Keratinocyte (primary cell): ENCODE measurements at regions not wholly inside any gene's neighbourhood (a gene's known extent, or its start where the extent isn't known, plus 50 kb on each side); places are given as distances from the start of the nearest gene placed in this dataset.

Experiments used
- DNase-seq: peaks from one replicate; pipeline ENCODE4 v3.0.0-alpha.2; 2011; ENCODE audit warnings: low read depth, missing footprints, low spot score
- FAIRE-seq: peaks from 2 replicates; lab custom pipeline; 2011; peaks lifted over from hg19 to GRCh38; lab: Jason Lieb, UNC
- H2AFZ ChIP-seq: 2 replicates; pipeline ENCODE4 v1.6.0; 2012; ENCODE audit warnings: low read length, control low read depth, inconsistent platforms; ENCODE audit not compliant: control insufficient read depth
- H3K27ac ChIP-seq: 2 replicates; pipeline ENCODE4 v1.5.1; 2011; ENCODE audit warnings: low read length; ENCODE audit not compliant: control insufficient read depth, insufficient read depth
- H3K27me3 ChIP-seq: 3 replicates; pipeline ENCODE4 v1.6.0; 2011; ENCODE audit warnings: low read length; ENCODE audit not compliant: control insufficient read depth, insufficient read depth; ENCODE audit errors: extremely low read depth
- H3K36me3 ChIP-seq, 2 experiments: 2 replicates in 1 of 2; 3 replicates in 1 of 2; pipeline ENCODE4 v1.5.1; 2011; ENCODE audit warnings: low read length in 2 of 2, mild to moderate bottlenecking in 1 of 2; ENCODE audit not compliant: control insufficient read depth in 2 of 2, insufficient read depth in 2 of 2; ENCODE audit errors: extremely low read depth in 1 of 2
- H3K4me1 ChIP-seq: 3 replicates; pipeline ENCODE4 v1.5.1; 2011; ENCODE audit warnings: low read length; ENCODE audit not compliant: control insufficient read depth, insufficient read depth; ENCODE audit errors: extremely low read depth
- H3K4me2 ChIP-seq: 3 replicates; pipeline ENCODE4 v1.6.0; 2011; ENCODE audit warnings: low read depth, low read length; ENCODE audit not compliant: control insufficient read depth, insufficient read depth; ENCODE audit errors: extremely low read depth
- H3K4me3 ChIP-seq, 3 experiments: fragments of 200-600 bp in 1 of 3; sonication (generic) in 1 of 3; 2 replicates in 2 of 3; 3 replicates in 1 of 3; pipeline ENCODE4 v1.5.1; 2011 to 2016; ENCODE audit warnings: low read length in 3 of 3, mild to moderate bottlenecking in 3 of 3, control low read depth in 2 of 3, inconsistent platforms in 1 of 3, low read depth in 1 of 3, mixed read lengths in 1 of 3, mixed run types in 1 of 3, moderate library complexity in 1 of 3; ENCODE audit not compliant: control insufficient read depth in 2 of 3, insufficient read depth in 2 of 3; ENCODE audit errors: extremely low read depth in 1 of 3
- H3K79me2 ChIP-seq: 2 replicates; pipeline ENCODE4 v1.6.0; 2012; ENCODE audit warnings: low read length; ENCODE audit not compliant: control insufficient read depth, insufficient read depth
- H3K9ac ChIP-seq: 3 replicates; pipeline ENCODE4 v1.6.0; 2011; ENCODE audit warnings: low read length; ENCODE audit not compliant: control insufficient read depth, insufficient read depth; ENCODE audit errors: extremely low read depth
- H3K9me1 ChIP-seq: 3 replicates; pipeline ENCODE4 v1.6.0; 2011; ENCODE audit warnings: low read length; ENCODE audit not compliant: control insufficient read depth, insufficient read depth; ENCODE audit errors: extremely low read depth
- H3K9me3 ChIP-seq: 2 replicates; pipeline ENCODE4 v1.5.1; 2012; ENCODE audit warnings: low read depth, low read length; ENCODE audit not compliant: control insufficient read depth
- H4K20me1 ChIP-seq: 3 replicates; pipeline ENCODE4 v1.6.0; 2011; ENCODE audit warnings: low read length; ENCODE audit not compliant: control insufficient read depth, insufficient read depth; ENCODE audit errors: extremely low read depth
- EZH2 ChIP-seq: IDR thresholded peaks from one replicate; pipeline ENCODE4 v1.6.1; 2012; ENCODE audit warnings: inconsistent platforms, mild to moderate bottlenecking, low read length, moderate library complexity
- dilution Hi-C: fragments of 300-500 bp; cut with MboI; formaldehyde crosslinking; loops from one replicate; pipeline ENCODE4 v1.7.0; 2020; ENCODE audit warnings: low sequenced_read_pairs; ENCODE audit not compliant: extremely low pct_ligation_motif_present
- TF ChIP-seq, protein P1 (sequence below), 3 experiments: IDR thresholded peaks in 1 of 3; conservative IDR thresholded peaks in 1 of 3; optimal IDR thresholded peaks in 1 of 3; 2 replicates in 2 of 3; 3 replicates in 1 of 3; pipeline versions ENCODE3 to v1.5.1; 2011; ENCODE audit warnings: low read length in 3 of 3, mild to moderate bottlenecking in 3 of 3, moderate library complexity in 2 of 3, control low read depth in 1 of 3, inconsistent platforms in 1 of 3; ENCODE audit not compliant: insufficient read depth in 2 of 3; ENCODE audit errors: extremely low read depth in 1 of 3

DNA sequence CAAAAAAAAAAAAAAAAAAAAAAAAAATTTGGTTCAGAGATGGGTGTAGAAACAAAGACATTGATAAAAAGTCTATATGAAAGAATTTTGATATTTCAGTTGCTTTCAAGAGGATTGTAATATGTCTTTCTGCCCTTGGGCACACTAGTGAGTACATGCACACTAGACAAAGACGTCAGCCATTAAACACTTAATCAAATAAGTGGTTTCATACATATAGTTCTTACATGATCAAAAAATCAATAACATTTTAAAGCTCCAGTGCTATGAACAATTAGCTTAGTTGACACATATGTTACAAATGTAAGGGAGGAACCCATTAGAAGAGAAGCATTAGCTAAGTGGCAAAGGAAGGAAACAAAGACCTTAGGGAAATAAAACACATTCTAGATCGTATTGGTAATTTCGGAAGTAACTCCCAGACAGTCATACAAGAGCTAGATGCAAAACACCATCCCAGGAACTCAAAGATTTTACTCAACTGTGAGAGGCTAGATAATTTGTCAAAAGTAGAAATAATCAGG lies 84.5 kb upstream of the MAN2A1 start:
- DNase-seq (no peak), FAIRE-seq (no peak)
- Histone ChIP-seq H3K4me3 (no peak overlapping the region), H3K9me1 (no peaks in the 10 kb centered on the region), H3K9ac (no peak overlapping the region), H3K79me2 (no peaks in the 10 kb centered on the region), H3K4me1 (no peaks in the 10 kb centered on the region), H3K27me3 (no peaks in the 10 kb centered on the region), H3K4me2 (no peak overlapping the region), H3K36me3 (no peaks in the 10 kb centered on the region), H3K9me3 (no peaks in the 10 kb centered on the region), H2AFZ (no peak overlapping the region), H4K20me1 (no peaks in the 10 kb centered on the region), H3K27ac (no peak overlapping the region)
- dilution Hi-C loops: no loop called here
- TF ChIP-seq, protein P1, sequence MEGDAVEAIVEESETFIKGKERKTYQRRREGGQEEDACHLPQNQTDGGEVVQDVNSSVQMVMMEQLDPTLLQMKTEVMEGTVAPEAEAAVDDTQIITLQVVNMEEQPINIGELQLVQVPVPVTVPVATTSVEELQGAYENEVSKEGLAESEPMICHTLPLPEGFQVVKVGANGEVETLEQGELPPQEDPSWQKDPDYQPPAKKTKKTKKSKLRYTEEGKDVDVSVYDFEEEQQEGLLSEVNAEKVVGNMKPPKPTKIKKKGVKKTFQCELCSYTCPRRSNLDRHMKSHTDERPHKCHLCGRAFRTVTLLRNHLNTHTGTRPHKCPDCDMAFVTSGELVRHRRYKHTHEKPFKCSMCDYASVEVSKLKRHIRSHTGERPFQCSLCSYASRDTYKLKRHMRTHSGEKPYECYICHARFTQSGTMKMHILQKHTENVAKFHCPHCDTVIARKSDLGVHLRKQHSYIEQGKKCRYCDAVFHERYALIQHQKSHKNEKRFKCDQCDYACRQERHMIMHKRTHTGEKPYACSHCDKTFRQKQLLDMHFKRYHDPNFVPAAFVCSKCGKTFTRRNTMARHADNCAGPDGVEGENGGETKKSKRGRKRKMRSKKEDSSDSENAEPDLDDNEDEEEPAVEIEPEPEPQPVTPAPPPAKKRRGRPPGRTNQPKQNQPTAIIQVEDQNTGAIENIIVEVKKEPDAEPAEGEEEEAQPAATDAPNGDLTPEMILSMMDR (optimal IDR thresholded peaks at IDR 0.05 in 1 of 3, IDR thresholded peaks at IDR 0.05 in 1 of 3, conservative IDR thresholded peaks at IDR 0.05 in 1 of 3; ENCODE audit: extremely low read depth in 1 of 3, insufficient read depth in 2 of 3, low read length in 3 of 3): no peak
- no peak for TF ChIP-seq EZH2

DNA sequence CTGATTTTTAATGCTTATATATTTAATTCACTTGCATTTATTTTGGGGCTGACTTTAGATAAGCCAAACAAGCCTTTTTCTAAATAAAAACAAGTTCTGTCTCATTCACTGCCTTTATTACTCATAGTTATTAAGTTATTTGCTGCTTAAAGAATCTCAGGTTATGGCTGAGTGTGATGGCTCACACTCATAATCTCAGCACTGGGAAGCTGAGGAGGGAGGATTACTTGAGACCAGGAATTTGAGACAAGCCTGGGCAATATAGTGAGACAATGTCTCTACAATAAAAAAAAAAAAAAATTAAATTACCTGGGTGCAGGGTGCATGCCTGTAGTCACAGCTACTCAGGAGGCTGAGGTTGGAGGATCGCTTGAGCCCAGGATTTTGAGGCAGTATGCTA lies 85.0 kb upstream of the MAN2A1 start:
- FAIRE-seq: no peak

More for the DNA sequence above, 85.0 kb upstream of the MAN2A1 start:
- Histone ChIP-seq H3K27me3 (no peaks in the 10 kb centered on the region), H3K4me1 (no peaks in the 10 kb centered on the region), H3K9me1 (no peaks in the 10 kb centered on the region), H3K9me3 (no peaks in the 10 kb centered on the region), H2AFZ (no peak overlapping the region), H4K20me1 (no peaks in the 10 kb centered on the region), H3K27ac (no peak overlapping the region), H3K9ac (no peak overlapping the region), H3K36me3 (no peaks in the 10 kb centered on the region), H3K4me2 (no peak overlapping the region), H3K4me3 (no peak overlapping the region), H3K79me2 (no peaks in the 10 kb centered on the region)
- DNase-seq: no peak
- TF ChIP-seq, protein P1 (optimal IDR thresholded peaks at IDR 0.05 in 1 of 3, IDR thresholded peaks at IDR 0.05 in 1 of 3, conservative IDR thresholded peaks at IDR 0.05 in 1 of 3; ENCODE audit: extremely low read depth in 1 of 3, insufficient read depth in 2 of 3, low read length in 3 of 3): no peak
- dilution Hi-C loops: no loop called here
